ENCODE measurements at regions not wholly inside any gene's neighbourhood (a gene's known extent, or its start where the extent isn't known, plus 50 kb on each side); places are given as distances from the start of the nearest gene placed in this dataset.

- Histone ChIP-seq H3K4me3 (replicated peaks; ENCODE audit: insufficient read depth, low read length) (no peak overlapping the region), H3K27ac (replicated peaks) (no peak overlapping the region), H3K27me3 (ENCODE audit: insufficient read depth, poor library complexity, severe bottlenecking) (no peaks in the 10 kb centered on the region)
- TF ChIP-seq POLR2AphosphoS5 (IDR thresholded peaks at IDR 0.05; ENCODE audit: low read depth) = no peak
- TF ChIP-seq SPI1 (IDR thresholded peaks at IDR 0.05; ENCODE audit: borderline replicate concordance, low read depth) = no peak
- TF ChIP-seq REST (IDR thresholded peaks at IDR 0.05; ENCODE audit: insufficient replicate concordance, low read depth) = no peak
- TF ChIP-seq CTCF (IDR thresholded peaks at IDR 0.05; ENCODE audit: insufficient read depth, low read length) = no peak
- TF ChIP-seq GABPA (IDR thresholded peaks at IDR 0.05; ENCODE audit: low read depth) = no peak
- no peak for DNase-seq (ENCODE audit: low read depth in 1 of 2, low spot score in 1 of 2)
Measured at GRCh38 chr1:8251635-8252034, 66.3 kb upstream of the SLC45A1 start.

- Histone ChIP-seq H3K4me3 (replicated peaks; ENCODE audit: insufficient read depth, low read length) (no peak overlapping the region), H3K27ac (replicated peaks) (no peak overlapping the region), H3K27me3 (ENCODE audit: insufficient read depth, poor library complexity, severe bottlenecking) (no peaks in the 10 kb centered on the region)
- DNase-seq (ENCODE audit: low read depth in 1 of 2, low spot score in 1 of 2) = no peak
- no peak for TF ChIP-seq REST (IDR thresholded peaks at IDR 0.05; ENCODE audit: insufficient replicate concordance, low read depth)
- no peak for TF ChIP-seq POLR2AphosphoS5 (IDR thresholded peaks at IDR 0.05; ENCODE audit: low read depth)
- no peak for TF ChIP-seq GABPA (IDR thresholded peaks at IDR 0.05; ENCODE audit: low read depth)
- TF ChIP-seq SPI1 (IDR thresholded peaks at IDR 0.05; ENCODE audit: borderline replicate concordance, low read depth) = no peak
- TF ChIP-seq CTCF (IDR thresholded peaks at IDR 0.05; ENCODE audit: insufficient read depth, low read length) = no peak
Measured at GRCh38 chr1:8249838-8250237, 68.1 kb upstream of the SLC45A1 start.

- Histone ChIP-seq H3K27ac (replicated peaks) (no peak overlapping the region), H3K27me3 (ENCODE audit: insufficient read depth, poor library complexity, severe bottlenecking) (no peaks in the 10 kb centered on the region), H3K4me3 (replicated peaks; ENCODE audit: insufficient read depth, low read length) (no peak overlapping the region)
- DNase-seq (ENCODE audit: low read depth in 1 of 2, low spot score in 1 of 2) = no peak
- TF ChIP-seq SPI1 (IDR thresholded peaks at IDR 0.05; ENCODE audit: borderline replicate concordance, low read depth) = no peak
- no peak for TF ChIP-seq POLR2AphosphoS5 (IDR thresholded peaks at IDR 0.05; ENCODE audit: low read depth)
- no peak for TF ChIP-seq REST (IDR thresholded peaks at IDR 0.05; ENCODE audit: insufficient replicate concordance, low read depth)
- no peak for TF ChIP-seq CTCF (IDR thresholded peaks at IDR 0.05; ENCODE audit: insufficient read depth, low read length)
- TF ChIP-seq GABPA (IDR thresholded peaks at IDR 0.05; ENCODE audit: low read depth) = no peak
Measured at GRCh38 chr1:8247811-8248436, 70.0 kb upstream of the SLC45A1 start.
